ENCODE measurements at regions not wholly inside any gene's neighbourhood (a gene's known extent, or its start where the extent isn't known, plus 50 kb on each side); places are given as distances from the start of the nearest gene placed in this dataset.

GRCh38 chr11:96949464-96949863 is 559.7 kb downstream of the JRKL start:
- no peak for TF ChIP-seq CTCF (IDR thresholded peaks at IDR 0.05)

GRCh38 chr11:96954587-96955242 is 564.9 kb downstream of the JRKL start:
- TF ChIP-seq CTCF (IDR thresholded peaks at IDR 0.05) = no peak

GRCh38 chr11:96960476-96960875 is 570.7 kb downstream of the JRKL start:
- TF ChIP-seq CTCF (IDR thresholded peaks at IDR 0.05) = no peak

GRCh38 chr11:96960926-96961325 is 571.1 kb downstream of the JRKL start:
- TF ChIP-seq CTCF (IDR thresholded peaks at IDR 0.05) = no peak

GRCh38 chr11:96961931-96962330 is 572.1 kb downstream of the JRKL start:
- TF ChIP-seq CTCF (IDR thresholded peaks at IDR 0.05) = no peak

GRCh38 chr11:96963375-96963774 is 573.6 kb downstream of the JRKL start:
- no peak for TF ChIP-seq CTCF (IDR thresholded peaks at IDR 0.05)

GRCh38 chr11:96964661-96965060 is 574.8 kb downstream of the JRKL start:
- TF ChIP-seq CTCF (IDR thresholded peaks at IDR 0.05) = no peak

- TF ChIP-seq CTCF (IDR thresholded peaks at IDR 0.05) = no peak
Observed at GRCh38 chr11:96967616-96968015, 577.8 kb downstream of the JRKL start.
